ENCODE measurements at regions not wholly inside any gene's neighbourhood (a gene's known extent, or its start where the extent isn't known, plus 50 kb on each side); places are given as distances from the start of the nearest gene placed in this dataset.

DNA sequence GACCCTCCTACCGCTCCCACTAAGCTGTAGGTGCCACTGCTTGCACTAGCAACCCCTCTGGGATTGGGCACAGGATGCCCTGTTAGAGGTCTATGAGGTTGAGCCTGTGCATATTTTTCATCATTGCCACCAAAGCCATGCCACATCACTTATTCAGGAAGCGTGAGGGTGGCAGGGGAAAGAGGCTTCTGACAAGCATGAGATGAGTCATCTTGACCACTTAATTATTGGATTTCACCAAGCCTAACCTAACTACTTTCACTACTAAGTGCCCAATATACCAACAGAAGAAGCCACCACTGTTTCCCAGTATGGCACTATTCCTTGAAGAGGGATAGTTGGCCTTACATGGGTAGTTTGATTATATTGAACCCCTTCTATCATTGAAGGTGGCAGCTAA, 181.3 kb upstream of the EPHA4 start:
- Histone ChIP-seq H3K9me3 (peaks cover 0 to 11% (median under 1%) of the 10 kb centered on the region in 8 donors), H3K4me3 (no peak overlapping the region), H3K27ac (no peak overlapping the region), H3K27me3 (replicated peaks in 1 of 7) (no peaks in the 10 kb centered on the region), H3K36me3 (no peaks in the 10 kb centered on the region), H3K4me1 (no peaks in the 10 kb centered on the region)
- intact Hi-C loops (cut with DNase I; ENCODE audit: low total_unique reads) = no loop called here
- DNase-seq = no peak
- 77 to 95% (median 90%) methylated on average over 2 of the region's 2 CpGs for WGBS, 5 donors
- TF ChIP-seq POLR2A (IDR thresholded peaks at IDR 0.05) (no peak), POLR2AphosphoS5 (IDR thresholded peaks at IDR 0.05) (no peak)
- TF ChIP-seq, protein P1, sequence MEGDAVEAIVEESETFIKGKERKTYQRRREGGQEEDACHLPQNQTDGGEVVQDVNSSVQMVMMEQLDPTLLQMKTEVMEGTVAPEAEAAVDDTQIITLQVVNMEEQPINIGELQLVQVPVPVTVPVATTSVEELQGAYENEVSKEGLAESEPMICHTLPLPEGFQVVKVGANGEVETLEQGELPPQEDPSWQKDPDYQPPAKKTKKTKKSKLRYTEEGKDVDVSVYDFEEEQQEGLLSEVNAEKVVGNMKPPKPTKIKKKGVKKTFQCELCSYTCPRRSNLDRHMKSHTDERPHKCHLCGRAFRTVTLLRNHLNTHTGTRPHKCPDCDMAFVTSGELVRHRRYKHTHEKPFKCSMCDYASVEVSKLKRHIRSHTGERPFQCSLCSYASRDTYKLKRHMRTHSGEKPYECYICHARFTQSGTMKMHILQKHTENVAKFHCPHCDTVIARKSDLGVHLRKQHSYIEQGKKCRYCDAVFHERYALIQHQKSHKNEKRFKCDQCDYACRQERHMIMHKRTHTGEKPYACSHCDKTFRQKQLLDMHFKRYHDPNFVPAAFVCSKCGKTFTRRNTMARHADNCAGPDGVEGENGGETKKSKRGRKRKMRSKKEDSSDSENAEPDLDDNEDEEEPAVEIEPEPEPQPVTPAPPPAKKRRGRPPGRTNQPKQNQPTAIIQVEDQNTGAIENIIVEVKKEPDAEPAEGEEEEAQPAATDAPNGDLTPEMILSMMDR (IDR thresholded peaks at IDR 0.05 in 8 of 11, conservative IDR thresholded peaks at IDR 0.05 in 3 of 11) = no peak

DNA sequence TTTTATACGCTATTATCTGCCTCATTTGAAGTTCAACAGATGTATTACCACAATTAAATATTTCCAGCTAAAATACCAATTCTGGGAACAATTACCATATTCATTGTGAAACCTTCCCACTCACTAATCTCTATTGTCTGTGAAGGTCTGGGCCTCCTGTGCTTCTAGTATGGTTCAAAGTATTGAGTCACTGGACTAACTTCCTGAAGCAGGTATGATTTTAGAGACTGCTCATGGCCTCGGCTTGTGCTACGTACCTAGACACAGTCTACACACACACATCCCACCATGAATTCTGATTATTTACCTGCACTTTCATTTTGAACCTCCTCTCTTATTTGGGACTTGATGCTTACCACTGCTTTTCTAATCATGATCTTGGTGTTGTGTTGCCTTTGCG, 180.7 kb upstream of the EPHA4 start:
- no peak overlapping the region for H3K27ac ChIP-seq
- H3K36me3 ChIP-seq = no peaks in the 10 kb centered on the region
- WGBS, 5 donors = 82 to 93% (median 89%) methylated on average over 4 of the region's 4 CpGs
- TF ChIP-seq POLR2AphosphoS5 (IDR thresholded peaks at IDR 0.05) = no peak
- TF ChIP-seq, protein P1 (IDR thresholded peaks at IDR 0.05 in 8 of 11, conservative IDR thresholded peaks at IDR 0.05 in 3 of 11) = no peak
- no peak overlapping the region for H3K4me3 ChIP-seq
- intact Hi-C loops (cut with DNase I; ENCODE audit: low total_unique reads) = no loop called here
- peaks cover 0 to 10% (median 0%) of the 10 kb centered on the region in 8 donors for H3K9me3 ChIP-seq
- no peak for DNase-seq
- no peaks in the 10 kb centered on the region for H3K27me3 ChIP-seq (replicated peaks in 1 of 7)
- H3K4me1 ChIP-seq = no peaks in the 10 kb centered on the region

DNA sequence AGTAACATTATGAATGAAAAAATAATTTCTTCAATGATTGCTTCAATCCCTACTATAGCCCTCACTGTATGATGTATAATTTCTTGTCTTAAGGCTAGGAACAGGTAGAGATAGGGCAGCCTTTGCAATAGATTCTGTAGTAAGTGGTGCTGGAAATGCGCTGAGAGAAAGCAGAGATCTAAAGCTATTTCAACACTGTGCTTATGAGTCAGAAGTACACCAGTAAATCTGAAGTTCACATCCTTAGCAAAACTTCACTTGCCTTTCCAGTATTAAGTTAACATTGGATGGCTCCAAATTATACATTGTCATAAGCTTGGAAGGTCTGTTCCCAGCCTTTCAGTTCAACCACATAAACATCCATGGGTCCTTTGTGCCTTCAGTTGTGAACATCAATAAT, 178.2 kb upstream of the EPHA4 start:
- 82 to 100% (median 91%) methylated on average over 1 of the region's 1 CpG for WGBS, 5 donors
- no peak for TF ChIP-seq POLR2A (IDR thresholded peaks at IDR 0.05)
- TF ChIP-seq, protein P1 (IDR thresholded peaks at IDR 0.05 in 8 of 11, conservative IDR thresholded peaks at IDR 0.05 in 3 of 11) = no peak
- H3K9me3 ChIP-seq = peaks cover 0 to 10% (median 0%) of the 10 kb centered on the region in 8 donors
- H3K27ac ChIP-seq = no peak overlapping the region
- H3K36me3 ChIP-seq = no peaks in the 10 kb centered on the region
- H3K4me1 ChIP-seq = no peaks in the 10 kb centered on the region
- no peaks in the 10 kb centered on the region for H3K27me3 ChIP-seq (replicated peaks in 1 of 7)
- no peak overlapping the region for H3K4me3 ChIP-seq
- DNase-seq = no peak
- intact Hi-C loops (cut with DNase I; ENCODE audit: low total_unique reads) = no loop called here

DNA sequence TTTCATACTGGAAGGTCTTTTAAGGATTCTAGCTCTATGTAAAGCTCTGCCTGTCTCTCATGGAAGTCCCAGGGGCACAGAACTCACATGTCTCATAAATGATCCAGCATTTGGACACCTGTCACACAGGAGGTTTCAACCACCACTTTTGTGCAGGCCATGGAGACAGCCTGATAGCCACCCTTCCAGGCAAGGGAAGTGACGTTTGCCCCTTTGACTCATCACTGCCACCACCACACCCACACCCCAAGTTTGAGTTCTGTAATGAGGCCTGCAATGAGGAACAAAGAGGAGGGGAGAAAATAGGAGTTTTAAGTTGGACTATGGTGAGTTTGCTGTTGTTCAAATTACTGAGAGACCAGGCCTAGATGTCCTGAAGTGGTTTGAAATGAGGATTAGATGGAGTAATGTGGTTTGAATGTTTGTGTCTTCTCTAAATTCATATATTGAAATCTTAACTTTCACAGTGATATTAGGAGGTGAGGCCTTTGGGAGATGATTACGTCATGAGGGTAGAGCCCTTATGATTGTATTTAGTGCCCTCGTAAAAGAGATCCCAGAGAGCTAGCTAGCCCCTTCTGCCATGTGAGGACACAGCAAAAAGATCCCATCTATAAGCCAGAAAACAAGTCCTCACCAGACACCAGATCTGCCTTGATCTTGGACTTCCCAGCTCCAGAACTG, 175.3 kb upstream of the EPHA4 start:
- Histone ChIP-seq H3K27ac (no peak overlapping the region), H3K4me3 (no peak overlapping the region), H3K4me1 (no peaks in the 10 kb centered on the region), H3K36me3 (no peaks in the 10 kb centered on the region), H3K9me3 (peaks cover 0 to 21% (median 0%) of the 10 kb centered on the region in 8 donors), H3K27me3 (replicated peaks in 1 of 7) (no peaks in the 10 kb centered on the region)
- TF ChIP-seq POLR2A (IDR thresholded peaks at IDR 0.05) = no peak
- TF ChIP-seq, protein P1 (IDR thresholded peaks at IDR 0.05 in 8 of 11, conservative IDR thresholded peaks at IDR 0.05 in 3 of 11) = no peak
- TF ChIP-seq POLR2AphosphoS5 (IDR thresholded peaks at IDR 0.05) = no peak
- intact Hi-C loops (cut with DNase I; ENCODE audit: low total_unique reads) = no loop called here
- WGBS, 5 donors = 71 to 92% (median 75%) methylated on average over 3 of the region's 3 CpGs
- no peak for DNase-seq
